ENCODE measurements at regions not wholly inside any gene's neighbourhood (a gene's known extent, or its start where the extent isn't known, plus 50 kb on each side); places are given as distances from the start of the nearest gene placed in this dataset.
A peak's percentile ranks its signal among the peaks of the same experiment; 100 is the strongest.

DNA sequence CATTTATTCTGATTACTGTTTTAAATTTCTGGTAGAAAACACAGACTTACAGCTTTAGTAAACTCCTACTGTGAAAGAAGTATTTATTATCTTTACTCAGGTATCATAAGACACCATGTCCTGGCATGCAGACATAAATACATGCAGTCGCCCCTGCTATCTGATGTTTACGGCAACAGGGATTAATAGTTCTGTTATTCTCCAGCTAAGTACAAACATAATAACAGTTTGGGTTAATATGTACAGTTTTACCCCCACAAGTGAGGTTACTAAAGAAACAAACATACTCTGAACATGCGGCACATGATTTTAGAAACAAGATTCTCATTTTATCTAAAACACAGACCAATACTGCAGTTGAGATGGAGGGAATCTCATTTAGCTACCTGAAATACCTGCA, 170.8 kb downstream of the ABCA8 start:
- intact Hi-C loops (cut with DNase I), result no loop called here
- DNase-seq, result no peak

DNA sequence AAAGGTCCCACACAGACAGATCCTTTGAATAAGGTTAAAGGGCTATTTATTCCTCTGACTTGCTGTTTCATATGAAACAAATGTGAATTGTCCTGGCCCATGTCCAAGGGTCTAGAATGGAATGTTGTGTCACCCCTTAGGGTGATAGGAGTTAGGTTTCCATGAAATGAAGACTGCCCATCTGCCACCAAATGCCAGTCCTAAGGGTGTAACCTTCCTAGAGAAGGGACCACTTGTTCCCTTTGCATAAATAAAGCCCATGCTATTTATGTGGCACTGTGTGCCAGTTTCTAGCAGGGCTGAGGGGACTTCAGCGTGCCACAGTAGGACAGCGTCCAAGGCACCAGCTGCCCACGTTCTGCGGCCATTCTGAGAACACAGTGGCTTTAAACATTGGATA, 171.3 kb downstream of the ABCA8 start:
- peak in 1 of 42 donors; percentile 33 for DNase-seq
- intact Hi-C loops (cut with DNase I), result no loop called here

DNA sequence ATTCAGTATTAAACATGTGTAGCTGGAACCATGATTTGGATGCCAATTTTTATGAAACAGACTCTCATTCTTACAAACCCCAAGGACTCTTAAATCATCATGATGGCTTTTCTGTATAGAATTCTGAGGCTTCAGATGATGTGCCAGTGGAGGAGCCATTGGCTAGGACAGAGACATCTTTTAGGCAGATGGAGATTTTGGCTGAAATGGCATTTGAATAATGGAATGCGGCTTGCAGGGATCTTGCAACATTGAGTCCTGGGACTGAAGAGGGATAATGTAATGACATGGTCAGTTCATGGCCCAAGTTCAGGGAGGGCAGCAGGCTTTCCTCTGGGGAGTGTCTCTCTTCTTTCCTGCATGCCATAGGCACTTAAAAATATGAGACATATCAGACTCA, 172.4 kb downstream of the ABCA8 start:
- DNase-seq, result no peak
- intact Hi-C loops (cut with DNase I), result no loop called here

DNA sequence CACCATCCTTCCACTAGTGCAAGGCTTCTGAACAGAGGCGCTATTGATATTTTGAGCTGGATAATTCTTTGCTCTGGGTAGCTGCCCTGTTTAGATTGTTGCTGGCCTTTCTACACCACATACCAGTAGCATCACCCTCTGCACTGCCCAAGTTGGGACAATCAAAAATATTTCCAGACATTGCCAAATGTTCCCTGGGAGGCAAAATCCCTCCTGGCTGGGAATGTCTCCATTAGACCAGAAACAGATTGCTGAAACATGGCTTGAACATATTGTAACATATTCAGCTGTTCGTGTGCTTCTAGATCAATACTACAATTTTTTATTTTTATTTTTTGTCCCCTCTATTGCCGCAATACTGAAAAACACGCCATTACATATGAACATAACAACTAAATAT, 174.6 kb downstream of the ABCA8 start:
- intact Hi-C loops (cut with DNase I), result no loop called here
- DNase-seq, result no peak

DNA sequence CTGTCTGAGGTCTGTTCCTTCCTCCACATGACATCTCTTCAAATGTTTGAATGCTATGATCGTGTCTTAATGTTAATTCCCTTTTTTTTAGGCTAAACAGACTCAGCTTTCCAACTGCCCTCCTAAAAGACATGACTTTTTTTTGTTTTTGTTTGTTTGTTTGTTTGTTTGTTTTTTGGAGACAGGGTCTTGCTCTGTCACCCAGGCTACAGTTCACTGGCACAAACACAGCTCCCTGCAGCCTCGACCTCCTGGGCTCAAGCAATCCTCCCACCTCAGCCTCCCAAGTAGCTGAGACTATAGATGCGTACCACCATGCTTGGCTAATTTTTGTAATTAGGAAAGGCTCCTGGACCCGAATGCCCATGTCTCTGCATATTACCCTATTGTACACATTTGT, 176.5 kb downstream of the ABCA8 start:
- intact Hi-C loops (cut with DNase I), result loop anchor here (5.0 to 10.0 kb wide), 3 partner anchors 136 to 459 kb away; no protein-coding TSS in a partner anchor
- no peak for DNase-seq

DNA sequence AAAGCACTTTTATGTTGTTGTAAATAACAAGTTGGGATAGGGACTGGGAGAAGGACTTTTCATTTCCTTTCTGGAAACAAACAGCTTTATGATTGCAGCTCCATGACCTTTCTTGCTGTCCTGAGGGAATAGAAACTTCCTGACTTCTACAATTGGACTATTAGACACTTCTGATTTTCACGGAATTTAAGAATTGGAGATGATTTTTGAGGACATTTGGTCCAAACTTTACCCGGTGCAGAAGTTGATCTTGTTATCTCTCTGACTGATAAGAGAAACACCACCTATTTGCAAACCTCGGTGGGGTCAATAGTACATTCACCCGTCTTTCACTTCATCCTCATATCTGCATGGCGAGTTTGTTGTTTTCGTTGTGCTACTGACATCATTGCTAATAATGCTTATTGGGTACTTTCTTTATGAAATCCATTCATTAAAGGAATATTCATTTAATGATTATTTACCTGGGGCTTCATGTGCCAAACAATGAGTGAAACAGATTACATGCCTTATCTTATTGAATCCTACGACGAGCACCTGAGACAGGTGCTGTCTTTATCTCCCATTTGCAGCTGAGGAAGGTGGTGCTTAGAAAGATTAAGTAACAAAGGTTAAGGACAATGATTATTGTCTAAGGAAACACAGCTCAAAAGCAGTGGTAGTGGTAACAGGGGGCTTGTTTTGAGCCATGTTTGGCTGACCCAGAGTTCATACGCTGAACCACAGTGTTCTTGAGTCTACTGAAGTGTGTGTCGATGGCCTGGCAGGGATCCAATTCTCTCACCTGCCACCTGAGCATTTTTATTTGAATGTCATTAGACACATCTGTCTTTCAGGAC, 176.9 kb upstream of the FAM20A start:
- DNase-seq, result peak in 1 of 42 donors; percentile 35
- intact Hi-C loops (cut with DNase I), result loop anchor here (5.0 to 10.0 kb wide), 3 partner anchors 137 to 459 kb away; no protein-coding TSS in a partner anchor

DNA sequence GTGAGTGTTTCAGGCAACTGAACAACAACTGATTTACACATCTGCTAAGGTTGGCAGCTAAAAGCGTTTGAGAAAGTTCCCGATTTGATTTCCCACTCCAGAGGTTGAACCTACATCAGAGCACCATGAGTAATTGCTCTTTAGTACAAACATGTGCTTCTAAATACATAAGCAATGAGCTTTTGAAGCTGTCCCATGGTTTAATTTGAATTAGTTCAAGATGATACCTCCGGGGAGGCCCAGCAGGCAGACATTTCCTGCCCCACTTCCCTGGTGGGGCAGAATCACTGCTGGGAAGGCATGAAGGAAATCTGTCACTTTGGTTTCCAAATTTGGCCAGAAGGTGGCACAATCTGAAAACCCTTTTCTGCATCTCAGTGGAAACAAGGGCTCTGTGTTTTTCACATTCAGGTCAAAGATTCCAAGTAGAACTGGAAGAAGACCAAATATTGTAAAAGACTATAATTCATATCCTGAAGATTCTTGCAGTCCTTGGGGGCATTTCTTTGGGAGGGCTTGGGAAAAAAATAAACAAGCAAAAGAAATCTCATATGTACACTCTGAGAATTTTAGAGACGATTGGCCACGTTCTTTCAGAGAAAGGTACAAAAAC, 176.2 kb upstream of the FAM20A start:
- DNase-seq, result peak in 37 of 42 donors; percentile 21 to 91 (median 70)
- intact Hi-C loops (cut with DNase I), result loop anchor here (5.0 to 10.0 kb wide), 3 partner anchors 137 to 460 kb away; no protein-coding TSS in a partner anchor

DNA sequence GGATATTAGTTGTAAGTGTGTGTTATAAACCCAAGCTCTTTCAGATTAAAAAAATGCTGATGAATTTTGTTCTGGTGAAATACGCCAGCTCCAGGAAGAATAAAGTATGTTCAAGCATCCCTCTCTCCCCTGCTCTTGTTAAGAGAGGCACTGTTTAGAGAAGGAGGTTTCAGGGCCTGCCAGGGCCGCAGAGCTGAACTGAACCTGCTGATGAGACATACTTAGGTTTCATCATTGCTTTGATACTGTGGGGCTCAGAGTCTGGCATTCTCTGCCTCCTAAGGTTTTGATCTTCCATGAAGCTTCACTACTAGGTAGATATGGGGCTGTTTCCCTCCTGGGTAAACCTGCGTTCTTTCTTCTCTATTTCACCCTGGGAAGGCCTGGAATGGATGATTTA, 175.3 kb upstream of the FAM20A start:
- intact Hi-C loops (cut with DNase I), result loop anchor here (5.0 to 10.0 kb wide), 3 partner anchors 138 to 461 kb away; no protein-coding TSS in a partner anchor
- DNase-seq, result no peak

DNA sequence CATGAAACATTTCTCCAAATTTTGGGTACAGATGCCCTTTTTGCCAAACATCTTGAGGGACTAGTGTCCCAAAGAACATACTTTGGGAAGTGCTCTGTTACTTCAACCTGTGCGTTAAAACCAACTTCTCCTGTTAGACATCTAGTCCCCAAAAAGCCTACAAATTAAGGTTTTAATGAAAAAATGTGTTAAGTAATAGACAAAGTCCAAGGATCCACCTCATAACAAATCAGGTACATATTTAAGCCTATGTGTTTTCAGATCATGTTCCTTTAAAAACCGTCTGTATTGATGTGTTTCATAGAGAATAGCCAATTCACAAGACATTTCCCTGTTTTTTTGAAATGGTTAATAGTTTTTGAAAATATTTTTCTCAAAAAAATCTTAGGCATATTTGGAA, 174.8 kb upstream of the FAM20A start:
- DNase-seq, result no peak
- intact Hi-C loops (cut with DNase I), result loop anchor here (5.0 to 10.0 kb wide), 3 partner anchors 139 to 461 kb away; no protein-coding TSS in a partner anchor

DNA sequence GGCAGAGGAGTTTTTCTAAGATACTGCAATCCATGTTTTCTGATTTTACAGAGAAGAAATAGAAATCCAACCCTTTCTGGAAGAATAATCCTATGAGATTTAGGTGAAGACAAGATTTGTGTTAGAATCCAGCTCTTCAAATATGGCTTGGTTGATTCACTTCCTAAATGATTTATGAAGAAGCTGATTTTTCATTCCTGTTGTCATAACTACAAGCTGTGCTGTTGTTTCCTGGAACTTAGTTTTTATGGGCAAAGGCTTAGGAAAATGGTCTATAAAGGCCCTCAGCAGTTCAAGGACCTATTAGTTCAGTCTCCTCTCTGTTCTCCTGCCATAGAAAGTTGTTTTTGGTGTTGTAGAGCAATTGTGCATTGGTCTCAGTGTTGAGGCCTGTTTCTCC, 174.2 kb upstream of the FAM20A start:
- intact Hi-C loops (cut with DNase I), result loop anchor here (5.0 to 10.0 kb wide), 3 partner anchors 139 to 462 kb away; no protein-coding TSS in a partner anchor
- no peak for DNase-seq

DNA sequence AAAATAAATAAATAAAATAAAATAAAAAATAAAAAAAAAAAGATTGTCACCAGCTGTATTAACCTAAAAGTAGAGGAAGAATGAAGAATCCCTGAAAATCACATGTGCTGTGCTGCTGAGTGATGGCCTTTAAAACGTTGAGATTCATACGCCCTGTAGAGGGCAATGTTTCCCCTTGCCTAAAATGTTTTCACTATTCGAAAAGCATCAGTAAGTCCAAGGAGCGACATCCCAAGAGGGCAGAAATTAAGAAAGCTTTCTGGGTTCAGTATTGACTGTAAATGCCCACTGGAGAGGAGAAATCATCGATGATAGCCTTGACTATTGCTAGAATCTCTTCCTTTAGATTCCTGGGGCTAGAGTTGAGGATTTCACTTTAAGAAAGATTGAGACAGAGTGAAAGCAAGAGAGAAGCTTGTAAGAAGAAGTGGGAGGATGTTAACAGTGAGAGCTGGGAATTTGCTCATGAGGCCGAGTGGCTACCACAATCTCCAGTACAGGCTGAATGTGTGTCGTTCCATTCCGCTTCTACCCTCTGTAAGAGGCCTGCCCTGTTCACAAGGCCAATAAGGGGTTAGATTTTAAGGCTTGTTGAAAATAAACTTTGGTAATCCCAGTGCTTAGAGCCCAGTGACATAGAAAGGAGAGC, 170.8 kb upstream of the FAM20A start:
- DNase-seq, result peak in 23 of 42 donors; percentile 16 to 79 (median 49)
- intact Hi-C loops (cut with DNase I), result loop anchor here (10.0 kb wide), 1 partner anchor 143 kb away; no protein-coding TSS in a partner anchor

DNA sequence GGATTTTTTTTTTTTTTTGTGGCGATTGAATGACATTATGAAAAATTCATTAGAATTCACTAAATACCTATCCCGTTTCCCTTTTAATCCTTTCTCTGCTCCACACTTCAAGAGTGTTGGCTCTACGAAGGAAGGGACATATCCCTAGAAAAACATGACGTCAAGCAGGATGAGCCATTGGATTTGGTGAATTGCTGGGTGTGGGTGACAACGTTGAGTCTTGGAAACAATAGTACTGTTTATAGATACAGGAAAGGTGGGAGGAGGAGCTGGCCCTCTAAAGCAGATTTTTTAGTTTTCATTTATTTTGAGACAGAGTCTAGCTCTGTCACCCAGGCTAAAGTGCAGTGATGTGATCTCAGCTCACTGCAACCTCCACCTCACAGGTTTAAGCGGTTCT, 167.6 kb upstream of the FAM20A start:
- intact Hi-C loops (cut with DNase I), result loop anchor here (10.0 kb wide), 2 partner anchors 234 to 514 kb away; no protein-coding TSS in a partner anchor
- DNase-seq, result no peak

DNA sequence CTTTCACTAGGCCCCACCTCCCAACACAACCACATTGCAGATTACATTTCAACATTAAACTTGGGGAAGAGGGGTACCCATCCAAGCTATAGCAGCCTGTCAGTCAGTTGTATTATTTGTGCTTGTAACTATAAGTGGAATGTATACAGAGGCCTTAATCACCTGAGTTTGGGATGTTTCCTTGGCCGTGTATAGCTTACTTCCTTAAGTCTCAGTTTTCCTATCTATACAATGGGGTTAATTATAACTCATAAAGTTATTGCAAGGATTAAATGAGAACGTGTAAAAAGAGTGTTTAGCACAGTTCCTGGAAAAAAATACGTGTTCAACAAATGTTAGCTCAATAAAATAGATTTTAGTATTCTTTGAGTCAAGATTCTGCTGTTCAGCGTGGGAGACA, 165.5 kb upstream of the FAM20A start:
- intact Hi-C loops (cut with DNase I), result loop anchor here (10.0 kb wide), 2 partner anchors 232 to 512 kb away; no protein-coding TSS in a partner anchor
- DNase-seq, result no peak

DNA sequence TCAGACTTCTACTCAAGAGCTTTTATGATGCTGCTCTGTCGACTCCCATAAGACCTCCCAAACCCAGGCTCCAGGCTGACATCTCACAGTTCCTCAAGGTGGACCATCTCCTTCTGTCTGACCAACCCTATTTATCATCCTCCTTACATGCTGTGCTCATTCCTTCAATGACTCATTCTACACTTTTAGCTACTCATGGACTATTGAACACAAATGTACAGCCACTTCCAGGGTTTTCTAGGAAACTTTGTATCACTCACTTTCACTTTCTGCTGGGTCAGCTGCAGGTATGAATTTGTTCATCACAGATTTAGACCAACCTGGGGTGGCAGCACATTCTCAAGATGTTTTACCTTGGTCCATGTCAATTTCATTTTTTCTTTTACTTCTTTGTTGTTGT, 162.4 kb upstream of the FAM20A start:
- DNase-seq, result no peak
- intact Hi-C loops (cut with DNase I), result loop anchor here (10.0 kb wide), 2 partner anchors 229 to 509 kb away; no protein-coding TSS in a partner anchor

DNA sequence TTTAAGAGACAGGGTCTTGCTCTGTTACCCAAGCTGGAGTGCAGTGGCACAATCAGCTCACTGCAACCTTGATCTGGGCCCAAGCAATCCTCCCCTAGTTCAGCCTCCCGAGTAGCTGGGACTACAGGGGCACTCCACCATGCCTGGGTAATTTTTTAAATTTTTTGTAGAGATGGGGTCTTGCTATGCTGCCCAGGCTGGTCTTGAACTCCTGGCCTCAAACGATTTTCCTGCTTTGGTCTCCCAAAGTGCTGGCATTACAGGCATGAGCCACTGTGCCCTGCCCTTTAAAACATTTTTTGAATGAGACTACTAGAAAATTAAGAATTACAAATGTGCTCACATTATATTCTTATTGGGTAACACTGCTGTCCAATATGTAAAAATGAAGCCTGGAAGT, 161.7 kb upstream of the FAM20A start:
- intact Hi-C loops (cut with DNase I), result loop anchor here (10.0 kb wide), 2 partner anchors 228 to 508 kb away; no protein-coding TSS in a partner anchor
- no peak for DNase-seq

DNA sequence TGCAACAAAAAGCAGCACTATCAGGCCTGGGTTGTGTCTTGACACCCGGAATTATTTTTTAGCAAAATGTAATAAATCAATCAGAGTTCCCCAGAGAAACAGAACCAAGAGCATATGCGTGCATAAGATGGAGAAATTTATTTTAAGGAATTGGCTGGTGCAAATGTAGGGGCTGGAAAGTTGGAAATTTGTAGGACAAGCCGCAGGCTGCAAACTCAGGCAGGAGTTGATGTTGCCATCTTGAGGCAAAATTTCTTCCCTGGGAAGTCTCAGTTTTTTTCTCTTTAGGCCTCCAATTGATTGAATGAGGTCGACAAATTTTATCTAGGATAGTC, 158.9 kb upstream of the FAM20A start:
- DNase-seq, result no peak
- intact Hi-C loops (cut with DNase I), result loop anchor here (10.0 kb wide), 2 partner anchors 225 to 505 kb away; no protein-coding TSS in a partner anchor

DNA sequence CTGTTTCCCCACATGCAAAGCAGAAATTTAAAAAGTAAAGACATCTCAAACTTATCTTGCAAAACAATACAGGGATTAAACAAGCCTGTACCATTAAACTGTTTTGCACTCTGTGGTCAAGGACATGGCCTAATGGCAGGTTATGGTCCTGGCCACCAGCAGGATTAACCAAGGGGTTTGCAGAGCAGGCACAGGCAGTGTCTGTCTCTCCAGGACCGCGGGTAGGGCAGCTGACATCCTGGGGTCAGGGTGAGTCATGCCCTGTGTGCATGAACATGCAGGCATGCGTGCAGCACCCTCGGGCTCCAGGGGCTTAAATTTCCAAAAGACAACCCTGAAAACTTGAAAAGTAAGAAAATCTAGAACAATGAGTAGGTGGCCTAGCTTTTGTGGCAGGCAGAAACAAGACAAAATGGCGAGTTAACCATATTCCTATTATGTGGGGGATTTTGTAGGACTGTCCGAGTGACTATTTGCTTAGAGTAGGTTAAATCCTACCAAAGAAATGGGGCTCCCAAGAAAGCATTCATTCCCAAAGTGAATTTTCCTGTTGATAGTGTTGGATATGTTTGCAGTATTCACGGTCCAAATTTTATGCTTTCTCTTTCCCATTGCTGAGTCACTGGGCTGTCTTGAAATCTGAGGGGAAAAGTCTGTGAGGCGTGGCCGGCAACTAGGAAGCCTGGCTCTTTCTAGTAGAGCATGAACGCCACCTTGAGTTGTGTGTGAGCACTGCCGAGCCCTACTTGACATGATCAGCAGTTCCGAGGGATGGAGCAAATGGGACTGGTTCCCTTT, 158.4 kb upstream of the FAM20A start:
- intact Hi-C loops (cut with DNase I), result loop anchor here (10.0 kb wide), 2 partner anchors 225 to 505 kb away; no protein-coding TSS in a partner anchor
- DNase-seq, result peak; percentile 69 to 96 (median 88)

DNA sequence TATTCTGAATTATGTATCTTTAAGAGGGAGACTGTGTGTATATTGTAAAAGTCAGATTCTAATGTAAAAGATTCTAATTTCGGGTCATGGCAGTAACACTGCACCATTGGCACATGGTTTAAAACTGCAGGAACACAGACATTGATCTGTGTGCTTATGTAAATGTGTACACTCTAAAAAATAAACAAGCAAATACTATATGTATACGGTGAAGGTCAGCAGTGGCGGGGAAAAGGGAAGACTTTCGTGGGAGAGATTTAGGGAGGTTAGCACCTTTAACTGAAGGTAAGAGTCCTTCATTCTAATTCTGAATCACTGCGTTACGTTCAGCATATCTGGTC, 157.8 kb upstream of the FAM20A start:
- intact Hi-C loops (cut with DNase I), result no loop called here

More for the DNA sequence above, 157.8 kb upstream of the FAM20A start:
- DNase-seq, result no peak

Measured in head of caudate nucleus (tissue), 42 donors.